Trophoblast cell (in vitro differentiated cells and primary cell): ENCODE measurements at regions not wholly inside any gene's neighbourhood (a gene's known extent, or its start where the extent isn't known, plus 50 kb on each side); places are given as distances from the start of the nearest gene placed in this dataset.
A peak's percentile ranks its signal among the peaks of the same experiment; 100 is the strongest.

Experiments
- DNase-seq, 2 donors: peaks; one replicate each; pipeline ENCODE4 v3.0.0-alpha.2; 2016
- H2AFZ ChIP-seq: 2 replicates; pipeline ENCODE4 v1.6.1; 2013; ENCODE audit warnings: low read length, moderate library complexity, mild to moderate bottlenecking; ENCODE audit not compliant: insufficient read depth, poor library complexity
- H2AK5ac ChIP-seq: 2 replicates; pipeline ENCODE4 v1.6.1; 2013; ENCODE audit warnings: mild to moderate bottlenecking, low read length
- H2BK120ac ChIP-seq: 2 replicates; pipeline ENCODE4 v1.6.1; 2013; ENCODE audit warnings: low read length, mild to moderate bottlenecking, moderate library complexity; ENCODE audit not compliant: insufficient read depth, poor library complexity
- H2BK12ac ChIP-seq: 2 replicates; pipeline ENCODE4 v1.6.1; 2013; ENCODE audit warnings: mild to moderate bottlenecking, low read length, moderate library complexity
- H2BK5ac ChIP-seq: 2 replicates; pipeline ENCODE4 v1.6.1; 2013; ENCODE audit warnings: low read length, low read depth, moderate library complexity, mild to moderate bottlenecking; ENCODE audit not compliant: poor library complexity
- H3K14ac ChIP-seq: 2 replicates; pipeline ENCODE4 v1.6.1; 2013; ENCODE audit warnings: mild to moderate bottlenecking, low read length
- H3K18ac ChIP-seq: 2 replicates; pipeline ENCODE4 v1.6.1; 2013; ENCODE audit warnings: mild to moderate bottlenecking, low read length
- H3K23ac ChIP-seq: 2 replicates; pipeline ENCODE4 v1.6.1; 2013; ENCODE audit warnings: low read length
- H3K27ac ChIP-seq: 2 replicates; pipeline ENCODE4 v1.5.1; 2013; ENCODE audit warnings: low read depth, mild to moderate bottlenecking, inconsistent platforms, low read length, moderate library complexity
- H3K27me3 ChIP-seq: 2 replicates; pipeline ENCODE4 v1.6.1; 2013; ENCODE audit warnings: inconsistent platforms, mild to moderate bottlenecking, low read length, moderate library complexity; ENCODE audit not compliant: insufficient read depth
- H3K36me3 ChIP-seq, 2 experiments: 1 replicate in 1 of 2; 2 replicates in 1 of 2; pipeline ENCODE4 v1.6.1; 2013; ENCODE audit warnings: low read length in 2 of 2, mild to moderate bottlenecking in 2 of 2, moderate library complexity in 1 of 2; ENCODE audit not compliant: insufficient read depth in 2 of 2, control insufficient read depth in 1 of 2
- H3K4ac ChIP-seq: 2 replicates; pipeline ENCODE4 v1.6.1; 2013; ENCODE audit warnings: low read depth, mild to moderate bottlenecking, low read length, moderate library complexity
- H3K4me1 ChIP-seq, 2 experiments: 1 replicate in 1 of 2; 2 replicates in 1 of 2; pipeline ENCODE4 v1.6.1; 2013; ENCODE audit warnings: low read length in 2 of 2, mild to moderate bottlenecking in 2 of 2, moderate library complexity in 1 of 2; ENCODE audit not compliant: insufficient read depth in 2 of 2, control insufficient read depth in 1 of 2
- H3K4me2 ChIP-seq: 2 replicates; pipeline ENCODE4 v1.6.1; 2013; ENCODE audit warnings: inconsistent platforms, mild to moderate bottlenecking, low read length, moderate library complexity
- H3K4me3 ChIP-seq: 2 replicates; pipeline ENCODE4 v1.5.1; 2013; ENCODE audit warnings: mild to moderate bottlenecking, low read depth, low read length, inconsistent platforms
- H3K79me1 ChIP-seq: one replicate; pipeline ENCODE4 v1.6.1; 2013; ENCODE audit warnings: low read length
- H3K79me2 ChIP-seq: 2 replicates; pipeline ENCODE4 v1.6.1; 2013; ENCODE audit warnings: low read length, mild to moderate bottlenecking; ENCODE audit not compliant: control insufficient read depth, insufficient read depth, poor library complexity
- H3K9ac ChIP-seq: 2 replicates; pipeline ENCODE4 v1.6.1; 2013; ENCODE audit warnings: mild to moderate bottlenecking, low read length
- H3K9me3 ChIP-seq: 2 replicates; pipeline ENCODE4 v1.6.1; 2013; ENCODE audit warnings: low read depth, mild to moderate bottlenecking, control low read depth, inconsistent platforms, low read length; ENCODE audit not compliant: insufficient read depth
- H4K12ac ChIP-seq: 2 replicates; pipeline ENCODE4 v1.6.1; 2013; ENCODE audit warnings: low read depth, mild to moderate bottlenecking, low read length, moderate library complexity
- H4K8ac ChIP-seq: 2 replicates; pipeline ENCODE4 v1.6.1; 2013; ENCODE audit warnings: low read depth, mild to moderate bottlenecking, low read length, moderate library complexity
- H4K91ac ChIP-seq: one replicate; pipeline ENCODE4 v1.6.1; 2013; ENCODE audit warnings: low read depth, mild to moderate bottlenecking, low read length, moderate library complexity
- WGBS: extraction: QIAGEN DNeasy Blood & Tissue Kit; methylation state at CpG from one replicate; pipeline ENCODE4 v1.1.7; 2013; ENCODE audit warnings: missing lambda C conversion rate; ENCODE audit not compliant: insufficient read length, insufficient coverage; ENCODE audit errors: extremely low coverage; 5-methylcytosine and 5-hydroxymethylcytosine counted together

GRCh38 chr6:14595751-14596150 lies 478.2 kb downstream of the CD83 start:
- Histone ChIP-seq H3K36me3 (no peaks in the 10 kb centered on the region), H3K27me3 (no peaks in the 10 kb centered on the region), H4K8ac (no peak overlapping the region), H3K27ac (no peak overlapping the region), H2BK12ac (no peak overlapping the region), H3K9me3 (peaks cover 2% of the 10 kb centered on the region), H3K4ac (no peak overlapping the region), H2BK5ac (no peak overlapping the region), H2AFZ (no peak overlapping the region), H3K4me3 (no peak overlapping the region), H3K14ac (no peak overlapping the region), H3K9ac (no peak overlapping the region), H2BK120ac (no peak overlapping the region), H3K4me1 (no peaks in the 10 kb centered on the region), H2AK5ac (no peak overlapping the region), H3K4me2 (no peak overlapping the region), H3K23ac (no peak overlapping the region), H4K12ac (no peak overlapping the region), H4K91ac (no peak overlapping the region), H3K79me1 (no peaks in the 10 kb centered on the region), H3K79me2 (no peaks in the 10 kb centered on the region), H3K18ac (no peak overlapping the region)
- no CpG with 5 or more reads among the region's 2 CpGs for WGBS
- DNase-seq: no peak

DNA sequence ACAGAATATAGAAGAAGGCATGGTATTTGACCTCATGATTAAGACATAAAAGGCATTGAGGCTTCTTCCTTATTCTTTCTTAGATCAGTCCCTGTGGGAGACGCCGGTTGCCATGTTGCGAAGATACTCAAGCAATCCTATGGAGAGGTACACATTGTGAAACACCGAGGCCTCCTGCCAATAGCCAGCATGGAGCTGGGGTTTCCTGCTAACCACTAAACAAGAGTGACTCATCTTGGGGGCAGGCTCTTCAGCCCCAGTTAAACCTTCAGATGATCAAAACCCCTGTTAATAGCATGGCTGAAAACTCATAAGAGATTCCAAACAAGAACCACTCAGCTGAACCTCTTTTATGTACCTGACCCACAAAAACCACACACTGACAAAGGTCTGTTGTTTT lies 478.8 kb downstream of the CD83 start:
- Histone ChIP-seq H4K8ac (no peak overlapping the region), H3K14ac (no peak overlapping the region), H2BK5ac (no peak overlapping the region), H3K27me3 (no peaks in the 10 kb centered on the region), H3K36me3 (no peaks in the 10 kb centered on the region), H3K9me3 (peaks cover 2% of the 10 kb centered on the region), H3K4me1 (no peaks in the 10 kb centered on the region), H3K27ac (no peak overlapping the region), H3K18ac (no peak overlapping the region), H3K23ac (no peak overlapping the region), H3K4me2 (no peak overlapping the region), H3K4ac (no peak overlapping the region), H2AFZ (no peak overlapping the region), H2BK120ac (no peak overlapping the region), H4K12ac (no peak overlapping the region), H3K79me1 (no peaks in the 10 kb centered on the region), H4K91ac (no peak overlapping the region), H2BK12ac (no peak overlapping the region), H3K9ac (no peak overlapping the region), H3K4me3 (no peak overlapping the region), H3K79me2 (no peaks in the 10 kb centered on the region), H2AK5ac (no peak overlapping the region)
- peak; percentile 17 to 27 for DNase-seq
- WGBS: no CpG with 5 or more reads among the region's 4 CpGs

GRCh38 chr6:14597090-14597489 lies 479.5 kb downstream of the CD83 start:
- DNase-seq: no peak
- H2BK120ac ChIP-seq: no peak overlapping the region
- H2AK5ac ChIP-seq: no peak overlapping the region
- no peak overlapping the region for H2BK12ac ChIP-seq
- no peak overlapping the region for H2AFZ ChIP-seq
- no peak overlapping the region for H2BK5ac ChIP-seq
- H3K79me2 ChIP-seq: no peaks in the 10 kb centered on the region
- H3K36me3 ChIP-seq: no peaks in the 10 kb centered on the region
- H3K18ac ChIP-seq: no peak overlapping the region
- no peak overlapping the region for H3K4me3 ChIP-seq
- no CpG with 5 or more reads among the region's 4 CpGs for WGBS
- H3K4me2 ChIP-seq: no peak overlapping the region
- no peak overlapping the region for H3K27ac ChIP-seq
- no peaks in the 10 kb centered on the region for H3K27me3 ChIP-seq
- no peaks in the 10 kb centered on the region for H3K4me1 ChIP-seq
- no peak overlapping the region for H3K4ac ChIP-seq
- H3K23ac ChIP-seq: no peak overlapping the region
- H4K12ac ChIP-seq: no peak overlapping the region
- H3K79me1 ChIP-seq: no peaks in the 10 kb centered on the region
- H3K9ac ChIP-seq: no peak overlapping the region
- H4K91ac ChIP-seq: no peak overlapping the region
- no peak overlapping the region for H4K8ac ChIP-seq
- H3K14ac ChIP-seq: no peak overlapping the region
- H3K9me3 ChIP-seq: peaks cover 2% of the 10 kb centered on the region

DNA sequence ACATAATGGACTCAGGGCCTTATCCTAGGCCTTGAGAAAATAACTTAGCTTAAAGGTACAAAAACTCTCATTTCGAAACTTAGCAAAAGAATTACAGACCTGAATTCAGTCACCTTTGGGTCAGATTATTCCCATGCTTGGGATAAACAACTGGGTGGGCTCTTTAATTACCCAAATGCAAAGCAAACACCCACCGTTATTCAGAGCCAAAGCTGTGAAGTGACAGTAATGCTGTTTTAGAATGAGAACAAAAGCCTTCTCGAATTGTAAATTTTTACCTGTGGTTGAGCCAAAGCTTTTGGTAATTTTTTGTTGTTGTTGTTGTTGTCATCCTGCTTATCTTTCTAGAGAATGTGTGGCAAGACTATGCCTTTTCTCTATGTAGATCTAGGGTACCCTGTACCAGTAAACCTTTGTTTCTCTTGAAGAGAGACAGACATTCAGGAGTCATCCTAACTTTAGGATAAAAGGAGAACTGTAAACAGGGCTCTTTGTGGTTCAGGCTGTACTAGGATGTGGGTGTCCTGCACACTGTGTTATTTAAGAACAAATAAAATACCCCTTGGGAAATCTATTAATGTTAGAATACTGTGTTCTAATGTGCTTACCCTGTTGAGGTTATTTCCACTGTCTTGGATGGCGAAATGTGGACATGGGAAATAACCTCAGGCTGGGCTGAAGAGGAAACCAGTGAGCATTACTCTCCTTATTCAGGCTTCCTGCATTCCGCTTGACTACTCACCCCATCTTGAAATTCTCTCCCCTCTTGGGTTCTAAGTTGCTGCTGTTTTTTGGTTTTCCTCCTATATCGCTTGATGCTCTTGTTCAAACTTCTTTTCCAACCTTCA lies 480.7 kb downstream of the CD83 start:
- Histone ChIP-seq H3K18ac (no peak overlapping the region), H3K14ac (no peak overlapping the region), H3K4me1 (no peaks in the 10 kb centered on the region), H3K23ac (no peak overlapping the region), H2BK5ac (no peak overlapping the region), H3K4me3 (no peak overlapping the region), H3K9ac (no peak overlapping the region), H3K36me3 (no peaks in the 10 kb centered on the region), H3K4ac (no peak overlapping the region), H3K4me2 (no peak overlapping the region), H4K12ac (no peak overlapping the region), H2BK120ac (no peak overlapping the region), H4K91ac (no peak overlapping the region), H2AK5ac (no peak overlapping the region), H3K27me3 (no peaks in the 10 kb centered on the region), H3K79me1 (no peaks in the 10 kb centered on the region), H3K79me2 (no peaks in the 10 kb centered on the region), H2AFZ (no peak overlapping the region), H4K8ac (no peak overlapping the region), H3K27ac (no peak overlapping the region), H3K9me3 (peaks cover 2% of the 10 kb centered on the region), H2BK12ac (no peak overlapping the region)
- WGBS: no CpG with 5 or more reads among the region's 6 CpGs
- DNase-seq: no peak
